ENCODE measurements at regions not wholly inside any gene's neighbourhood (a gene's known extent, or its start where the extent isn't known, plus 50 kb on each side); places are given as distances from the start of the nearest gene placed in this dataset.

- TF ChIP-seq CTCF (conservative IDR thresholded peaks at IDR 0.05 in 1 of 2, IDR thresholded peaks at IDR 0.05 in 1 of 2; ENCODE audit: extremely low read depth in 1 of 2, insufficient read depth in 1 of 2, low read depth in 1 of 2, low read length in 2 of 2) (no peak), EZH2 (IDR thresholded peaks at IDR 0.05; ENCODE audit: borderline replicate concordance, low read length) (no peak)
Observed at GRCh38 chr13:22235285-22235949, 564.5 kb downstream of the FGF9 start.

Measured in mammary epithelial cell (primary cell).